ENCODE measurements at regions not wholly inside any gene's neighbourhood (a gene's known extent, or its start where the extent isn't known, plus 50 kb on each side); places are given as distances from the start of the nearest gene placed in this dataset.

GRCh38 chr3:152656972-152657355 is 178.0 kb upstream of the P2RY1 start:
- Histone ChIP-seq H3K4me1 (ENCODE audit: control insufficient read depth, insufficient read depth, low read length) (no peaks in the 10 kb centered on the region), H3K9ac (ENCODE audit: low read length) (no peak overlapping the region), H3K27ac (ENCODE audit: low read depth, low read length) (no peak overlapping the region), H3K36me3 (ENCODE audit: control insufficient read depth, insufficient read depth, low read length) (no peaks in the 10 kb centered on the region), H3K27me3 (ENCODE audit: control insufficient read depth, insufficient read depth, low read length) (no peaks in the 10 kb centered on the region), H3K4me3 (ENCODE audit: low read length) (no peak overlapping the region)

GRCh38 chr3:152658977-152659720 is 175.8 kb upstream of the P2RY1 start:
- no peak overlapping the region for H3K9ac ChIP-seq (ENCODE audit: low read length)
- H3K4me1 ChIP-seq (ENCODE audit: control insufficient read depth, insufficient read depth, low read length), result no peaks in the 10 kb centered on the region
- H3K27ac ChIP-seq (ENCODE audit: low read depth, low read length), result no peak overlapping the region

GRCh38 chr3:152662157-152662556 is 172.8 kb upstream of the P2RY1 start:
- no peak overlapping the region for H3K27ac ChIP-seq (ENCODE audit: low read depth, low read length)
- H3K36me3 ChIP-seq (ENCODE audit: control insufficient read depth, insufficient read depth, low read length), result no peaks in the 10 kb centered on the region
- H3K4me1 ChIP-seq (ENCODE audit: control insufficient read depth, insufficient read depth, low read length), result no peaks in the 10 kb centered on the region
- H3K4me3 ChIP-seq (ENCODE audit: low read length), result no peak overlapping the region
- no peak overlapping the region for H3K9ac ChIP-seq (ENCODE audit: low read length)
- H3K27me3 ChIP-seq (ENCODE audit: control insufficient read depth, insufficient read depth, low read length), result no peaks in the 10 kb centered on the region

More at GRCh38 chr3:152658977-152659720, 175.8 kb upstream of the P2RY1 start:
- Histone ChIP-seq H3K4me3 (ENCODE audit: low read length) (no peak overlapping the region), H3K36me3 (ENCODE audit: control insufficient read depth, insufficient read depth, low read length) (no peaks in the 10 kb centered on the region), H3K27me3 (ENCODE audit: control insufficient read depth, insufficient read depth, low read length) (no peaks in the 10 kb centered on the region)

GRCh38 chr3:152664766-152665165 is 170.2 kb upstream of the P2RY1 start:
- Histone ChIP-seq H3K27me3 (ENCODE audit: control insufficient read depth, insufficient read depth, low read length) (no peaks in the 10 kb centered on the region), H3K4me1 (ENCODE audit: control insufficient read depth, insufficient read depth, low read length) (no peaks in the 10 kb centered on the region), H3K4me3 (ENCODE audit: low read length) (no peak overlapping the region), H3K27ac (ENCODE audit: low read depth, low read length) (no peak overlapping the region), H3K36me3 (ENCODE audit: control insufficient read depth, insufficient read depth, low read length) (no peaks in the 10 kb centered on the region), H3K9ac (ENCODE audit: low read length) (no peak overlapping the region)

DNA sequence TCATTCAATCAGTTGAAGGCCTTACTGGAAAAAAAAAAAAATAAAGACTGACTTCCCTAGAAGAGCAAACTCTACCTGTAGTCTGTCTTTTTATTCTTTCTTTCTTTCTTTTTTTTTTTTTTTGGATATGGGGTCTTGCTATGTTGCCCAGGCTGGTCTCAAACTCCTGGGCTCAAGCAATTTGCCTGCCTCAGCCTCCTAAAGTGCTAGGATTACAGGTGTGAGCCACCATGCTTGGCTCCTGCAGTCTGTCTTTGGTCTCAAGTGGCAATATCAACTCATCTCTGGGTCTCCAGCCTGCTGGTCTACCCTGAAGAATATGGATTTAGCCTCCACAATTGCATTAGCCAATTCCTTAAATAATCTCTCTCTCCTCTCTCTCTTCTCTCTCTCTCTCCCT is 167.7 kb upstream of the P2RY1 start:
- no peaks in the 10 kb centered on the region for H3K36me3 ChIP-seq (ENCODE audit: control insufficient read depth, insufficient read depth, low read length)

DNA sequence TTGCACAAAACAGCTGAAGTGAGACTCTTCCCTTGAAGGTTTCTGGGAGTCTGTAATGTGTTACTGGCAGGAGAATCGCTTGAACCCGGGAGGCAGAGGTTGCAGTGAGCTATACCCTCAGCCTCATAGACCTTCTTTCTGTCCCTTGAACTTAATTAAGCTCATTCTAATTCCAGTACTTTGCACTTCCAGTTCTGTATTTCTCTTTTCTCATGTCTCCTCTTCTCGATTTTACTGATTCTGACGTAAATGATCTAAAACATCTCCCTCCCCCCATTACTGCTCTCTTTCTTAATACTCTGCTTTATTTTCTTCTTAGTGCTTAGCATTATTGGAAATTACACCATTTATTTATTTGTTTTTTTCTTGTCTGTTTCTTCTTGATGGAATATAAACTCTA is 165.4 kb upstream of the P2RY1 start:
- H3K4me1 ChIP-seq (ENCODE audit: control insufficient read depth, insufficient read depth, low read length), result no peaks in the 10 kb centered on the region
- H3K36me3 ChIP-seq (ENCODE audit: control insufficient read depth, insufficient read depth, low read length), result no peaks in the 10 kb centered on the region
- H3K27me3 ChIP-seq (ENCODE audit: control insufficient read depth, insufficient read depth, low read length), result no peaks in the 10 kb centered on the region
- no peak overlapping the region for H3K27ac ChIP-seq (ENCODE audit: low read depth, low read length)
- H3K4me3 ChIP-seq (ENCODE audit: low read length), result no peak overlapping the region
- no peak overlapping the region for H3K9ac ChIP-seq (ENCODE audit: low read length)

More for the DNA sequence above, 167.7 kb upstream of the P2RY1 start:
- no peaks in the 10 kb centered on the region for H3K27me3 ChIP-seq (ENCODE audit: control insufficient read depth, insufficient read depth, low read length)
- no peak overlapping the region for H3K9ac ChIP-seq (ENCODE audit: low read length)
- H3K27ac ChIP-seq (ENCODE audit: low read depth, low read length), result no peak overlapping the region
- H3K4me1 ChIP-seq (ENCODE audit: control insufficient read depth, insufficient read depth, low read length), result no peaks in the 10 kb centered on the region
- no peak overlapping the region for H3K4me3 ChIP-seq (ENCODE audit: low read length)

DNA sequence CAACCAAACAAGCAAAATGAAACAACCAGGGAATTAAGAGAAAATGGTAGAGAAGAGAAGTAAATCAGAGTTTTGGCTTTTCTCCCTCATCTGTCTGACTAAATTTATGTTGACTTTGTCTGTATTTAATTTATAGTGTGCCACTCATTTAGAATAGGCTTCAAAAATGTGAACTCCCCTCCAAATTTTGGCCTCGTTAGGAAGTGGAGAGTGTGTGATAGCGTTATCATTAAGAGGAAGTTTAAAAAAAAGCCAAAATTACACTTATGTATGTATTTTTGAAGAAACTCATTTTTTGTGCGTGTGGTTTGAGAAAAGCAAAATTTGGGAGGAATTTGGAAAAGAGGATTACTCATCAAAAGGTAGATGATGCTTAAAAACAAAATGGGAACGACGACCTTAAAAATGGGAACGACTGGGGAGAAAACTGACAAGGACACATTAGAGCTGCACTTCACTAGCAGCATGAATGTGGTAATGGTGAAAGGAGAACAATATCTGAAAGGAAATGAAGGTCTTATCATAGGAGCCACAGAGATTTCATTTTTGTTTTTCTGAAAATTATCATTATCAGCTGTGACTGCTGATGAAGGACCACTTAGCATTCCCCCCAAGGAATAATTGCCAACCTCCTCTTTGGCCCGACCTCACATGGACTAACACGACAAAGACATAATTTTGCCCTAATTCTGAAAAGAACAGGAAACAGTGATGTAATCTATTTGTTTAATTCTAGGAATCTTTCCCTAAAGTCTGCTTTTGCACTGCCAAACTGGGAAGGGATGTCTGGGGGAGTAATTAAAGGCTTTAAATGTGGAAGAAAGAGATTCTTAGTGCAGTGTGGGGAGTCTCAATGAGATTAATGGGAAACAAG is 163.2 kb upstream of the P2RY1 start:
- no peak overlapping the region for H3K4me3 ChIP-seq (ENCODE audit: low read length)
- no peak overlapping the region for H3K9ac ChIP-seq (ENCODE audit: low read length)
- H3K4me1 ChIP-seq (ENCODE audit: control insufficient read depth, insufficient read depth, low read length), result no peaks in the 10 kb centered on the region
- H3K27me3 ChIP-seq (ENCODE audit: control insufficient read depth, insufficient read depth, low read length), result no peaks in the 10 kb centered on the region
- no peak overlapping the region for H3K27ac ChIP-seq (ENCODE audit: low read depth, low read length)
- no peaks in the 10 kb centered on the region for H3K36me3 ChIP-seq (ENCODE audit: control insufficient read depth, insufficient read depth, low read length)

- H3K4me3 ChIP-seq (ENCODE audit: low read length), result no peak overlapping the region
- no peak overlapping the region for H3K27ac ChIP-seq (ENCODE audit: low read depth, low read length)
- no peaks in the 10 kb centered on the region for H3K27me3 ChIP-seq (ENCODE audit: control insufficient read depth, insufficient read depth, low read length)
- H3K36me3 ChIP-seq (ENCODE audit: control insufficient read depth, insufficient read depth, low read length), result no peaks in the 10 kb centered on the region
- no peak overlapping the region for H3K9ac ChIP-seq (ENCODE audit: low read length)
- no peaks in the 10 kb centered on the region for H3K4me1 ChIP-seq (ENCODE audit: control insufficient read depth, insufficient read depth, low read length)
Observed at GRCh38 chr3:152672320-152672649, 162.6 kb upstream of the P2RY1 start.

GRCh38 chr3:152676810-152677379 is 158.0 kb upstream of the P2RY1 start:
- Histone ChIP-seq H3K9ac (ENCODE audit: low read length) (no peak overlapping the region), H3K4me3 (ENCODE audit: low read length) (no peak overlapping the region), H3K36me3 (ENCODE audit: control insufficient read depth, insufficient read depth, low read length) (no peaks in the 10 kb centered on the region), H3K4me1 (ENCODE audit: control insufficient read depth, insufficient read depth, low read length) (no peaks in the 10 kb centered on the region), H3K27me3 (ENCODE audit: control insufficient read depth, insufficient read depth, low read length) (no peaks in the 10 kb centered on the region), H3K27ac (ENCODE audit: low read depth, low read length) (no peak overlapping the region)

- no peak overlapping the region for H3K27ac ChIP-seq (ENCODE audit: low read depth, low read length)
Observed at GRCh38 chr3:152677491-152677890, 157.4 kb upstream of the P2RY1 start.

DNA sequence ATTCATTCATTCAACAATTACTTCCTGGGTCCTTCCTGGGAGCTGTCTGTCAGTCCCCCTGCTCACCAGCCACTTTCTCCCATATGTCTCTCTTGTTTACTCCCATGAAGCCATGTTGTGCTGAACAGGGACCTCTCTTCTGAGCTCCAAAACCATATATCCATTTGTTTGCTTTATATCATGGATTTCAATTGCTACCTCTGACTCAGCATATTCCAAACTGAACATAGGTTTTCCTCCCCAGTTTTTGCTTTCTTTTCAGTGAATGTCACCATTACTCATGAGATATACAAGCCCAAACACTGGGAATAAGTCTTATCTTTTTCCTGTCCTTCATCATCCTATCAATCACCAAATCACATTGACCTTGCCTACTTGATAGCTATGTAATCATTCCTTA is 152.5 kb upstream of the P2RY1 start:
- no peaks in the 10 kb centered on the region for H3K27me3 ChIP-seq (ENCODE audit: control insufficient read depth, insufficient read depth, low read length)
- no peaks in the 10 kb centered on the region for H3K36me3 ChIP-seq (ENCODE audit: control insufficient read depth, insufficient read depth, low read length)
- no peak overlapping the region for H3K27ac ChIP-seq (ENCODE audit: low read depth, low read length)
- H3K9ac ChIP-seq (ENCODE audit: low read length), result no peak overlapping the region
- H3K4me1 ChIP-seq (ENCODE audit: control insufficient read depth, insufficient read depth, low read length), result no peaks in the 10 kb centered on the region
- H3K4me3 ChIP-seq (ENCODE audit: low read length), result no peak overlapping the region

More at GRCh38 chr3:152677491-152677890, 157.4 kb upstream of the P2RY1 start:
- Histone ChIP-seq H3K36me3 (ENCODE audit: control insufficient read depth, insufficient read depth, low read length) (no peaks in the 10 kb centered on the region), H3K27me3 (ENCODE audit: control insufficient read depth, insufficient read depth, low read length) (no peaks in the 10 kb centered on the region), H3K4me1 (ENCODE audit: control insufficient read depth, insufficient read depth, low read length) (no peaks in the 10 kb centered on the region), H3K4me3 (ENCODE audit: low read length) (no peak overlapping the region), H3K9ac (ENCODE audit: low read length) (no peak overlapping the region)

- no peaks in the 10 kb centered on the region for H3K4me1 ChIP-seq (ENCODE audit: control insufficient read depth, insufficient read depth, low read length)
- no peaks in the 10 kb centered on the region for H3K27me3 ChIP-seq (ENCODE audit: control insufficient read depth, insufficient read depth, low read length)
- no peaks in the 10 kb centered on the region for H3K36me3 ChIP-seq (ENCODE audit: control insufficient read depth, insufficient read depth, low read length)
- H3K27ac ChIP-seq (ENCODE audit: low read depth, low read length), result no peak overlapping the region
- no peak overlapping the region for H3K4me3 ChIP-seq (ENCODE audit: low read length)
- no peak overlapping the region for H3K9ac ChIP-seq (ENCODE audit: low read length)
Observed at GRCh38 chr3:152683521-152683999, 151.4 kb upstream of the P2RY1 start.

All from rectal smooth muscle tissue (tissue), 1 donor.